ENCODE measurements at regions not wholly inside any gene's neighbourhood (a gene's known extent, or its start where the extent isn't known, plus 50 kb on each side); places are given as distances from the start of the nearest gene placed in this dataset.

- no peak for TF ChIP-seq CTCF (conservative IDR thresholded peaks at IDR 0.05)
- Histone ChIP-seq H3K9ac (ENCODE audit: extremely low read depth, low read length, poor library complexity, severe bottlenecking) (no peak overlapping the region), H3K36me3 (ENCODE audit: control insufficient read depth, insufficient read depth, low read length) (no peaks in the 10 kb centered on the region), H3K27ac (ENCODE audit: low read depth, low read length) (peak overlapping the region; percentile 26), H3K4me3 (ENCODE audit: low read length) (no peak overlapping the region), H3K9me3 (ENCODE audit: control insufficient read depth, low read length) (no peaks in the 10 kb centered on the region), H3K4me1 (ENCODE audit: control insufficient read depth, insufficient read depth, low read length) (no peaks in the 10 kb centered on the region), H3K27me3 (ENCODE audit: control insufficient read depth, insufficient read depth, low read length, poor library complexity, severe bottlenecking) (no peaks in the 10 kb centered on the region)
- H3K4me3 Mint-ChIP-seq: no peak overlapping the region
- no peaks in the 10 kb centered on the region for H3K36me3 Mint-ChIP-seq (ENCODE audit: low read depth)
- no peak overlapping the region for H3K27ac Mint-ChIP-seq
- H3K9me3 Mint-ChIP-seq: no peaks in the 10 kb centered on the region
- no peaks in the 10 kb centered on the region for H3K27me3 Mint-ChIP-seq (ENCODE audit: insufficient read depth)
- WGBS, 2 experiments (ENCODE audit: insufficient coverage in 1 of 2, insufficient read length in 1 of 2): 81 to 82% methylated on average over 7 to 10 of the region's 10 CpGs
- DNase-seq: no peak
- peaks cover 6% of the 10 kb centered on the region for H3K4me1 Mint-ChIP-seq
These were observed 515.2 kb downstream of the REEP3 start for GRCh38 chr10:64036321-64036930.

DNA sequence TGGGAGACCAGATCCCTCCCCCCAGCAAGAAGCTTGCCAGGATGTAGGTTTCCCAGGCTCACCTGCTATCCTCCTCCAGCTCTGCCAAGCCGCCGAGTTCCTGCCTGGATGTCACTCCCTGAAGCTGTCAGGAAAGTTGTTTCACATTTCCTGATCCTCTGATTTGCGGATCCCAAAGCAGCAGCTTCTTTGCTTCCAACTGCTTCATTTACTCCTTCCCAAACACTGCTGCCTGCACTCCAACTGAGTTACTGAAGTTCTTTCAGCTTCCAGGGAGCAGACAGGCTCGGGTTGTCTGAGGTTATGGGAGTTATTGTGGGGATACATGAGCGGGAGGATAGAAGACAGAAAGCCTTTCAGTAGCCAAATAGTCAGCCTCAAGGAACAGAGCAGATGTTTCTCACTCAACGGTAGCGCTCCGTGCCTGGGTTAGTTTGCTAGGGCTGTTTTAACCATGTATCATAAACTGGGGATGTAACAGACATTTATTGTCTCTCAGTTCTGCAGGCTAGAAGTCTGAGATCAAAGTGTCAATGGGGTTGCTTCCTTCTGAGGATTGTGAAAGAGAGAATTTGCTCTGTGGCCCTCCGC is 516.0 kb downstream of the REEP3 start:
- DNase-seq: no peak
- no peak overlapping the region for H3K4me3 ChIP-seq (ENCODE audit: low read length)

DNA sequence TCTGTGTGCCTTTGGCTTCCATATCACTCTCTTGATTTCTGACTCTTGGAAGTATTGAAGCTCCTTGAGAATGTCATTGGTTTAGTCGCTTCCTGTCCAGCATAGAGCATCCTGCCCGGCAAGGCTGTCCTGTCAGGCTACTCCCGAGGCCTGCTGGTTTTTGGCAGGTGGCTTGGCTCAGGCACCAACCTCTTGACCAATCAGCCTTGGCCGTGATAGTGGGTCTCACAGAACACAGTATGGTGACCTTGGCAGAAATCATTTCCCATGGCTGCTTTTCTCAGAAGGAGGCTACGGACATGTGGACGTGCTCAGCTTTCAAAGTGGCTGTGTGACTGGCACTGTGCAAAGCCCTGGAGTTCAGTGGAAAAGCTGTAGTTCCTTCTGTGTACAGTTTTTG is 516.9 kb downstream of the REEP3 start:
- no peak for DNase-seq
- H3K9me3 ChIP-seq (ENCODE audit: control insufficient read depth, low read length): no peaks in the 10 kb centered on the region
- H3K9me3 Mint-ChIP-seq: no peaks in the 10 kb centered on the region
- H3K27me3 Mint-ChIP-seq (ENCODE audit: insufficient read depth): peaks cover 1% of the 10 kb centered on the region
- H3K27ac ChIP-seq (ENCODE audit: low read depth, low read length): no peak overlapping the region
- H3K36me3 ChIP-seq (ENCODE audit: control insufficient read depth, insufficient read depth, low read length): no peaks in the 10 kb centered on the region
- peaks cover 6% of the 10 kb centered on the region for H3K4me1 Mint-ChIP-seq
- no peak overlapping the region for H3K27ac Mint-ChIP-seq
- no peaks in the 10 kb centered on the region for H3K36me3 Mint-ChIP-seq (ENCODE audit: low read depth)
- H3K27me3 ChIP-seq (ENCODE audit: control insufficient read depth, insufficient read depth, low read length, poor library complexity, severe bottlenecking): no peaks in the 10 kb centered on the region
- no peaks in the 10 kb centered on the region for H3K4me1 ChIP-seq (ENCODE audit: control insufficient read depth, insufficient read depth, low read length)
- H3K4me3 ChIP-seq (ENCODE audit: low read length): no peak overlapping the region
- H3K4me3 Mint-ChIP-seq: no peak overlapping the region
- WGBS, 2 experiments (ENCODE audit: insufficient coverage in 1 of 2, insufficient read length in 1 of 2): 86 to 94% methylated on average over 5 to 6 of the region's 6 CpGs
- no peak overlapping the region for H3K9ac ChIP-seq (ENCODE audit: extremely low read depth, low read length, poor library complexity, severe bottlenecking)
- no peak for TF ChIP-seq CTCF (conservative IDR thresholded peaks at IDR 0.05)

More for the DNA sequence above, 516.0 kb downstream of the REEP3 start:
- Mint-ChIP-seq H3K36me3 (ENCODE audit: low read depth) (no peaks in the 10 kb centered on the region), H3K4me1 (peaks cover 6% of the 10 kb centered on the region), H3K4me3 (no peak overlapping the region), H3K9me3 (no peaks in the 10 kb centered on the region), H3K27ac (no peak overlapping the region), H3K27me3 (ENCODE audit: insufficient read depth) (no peaks in the 10 kb centered on the region)
- H3K27ac ChIP-seq (ENCODE audit: low read depth, low read length): peak overlapping the region; percentile 26
- H3K9ac ChIP-seq (ENCODE audit: extremely low read depth, low read length, poor library complexity, severe bottlenecking): no peak overlapping the region
- H3K9me3 ChIP-seq (ENCODE audit: control insufficient read depth, low read length): no peaks in the 10 kb centered on the region
- WGBS, 2 experiments (ENCODE audit: insufficient coverage in 1 of 2, insufficient read length in 1 of 2): 88 to 93% methylated on average over 7 to 9 of the region's 9 CpGs
- no peak for TF ChIP-seq CTCF (conservative IDR thresholded peaks at IDR 0.05)
- H3K27me3 ChIP-seq (ENCODE audit: control insufficient read depth, insufficient read depth, low read length, poor library complexity, severe bottlenecking): no peaks in the 10 kb centered on the region
- no peaks in the 10 kb centered on the region for H3K36me3 ChIP-seq (ENCODE audit: control insufficient read depth, insufficient read depth, low read length)
- H3K4me1 ChIP-seq (ENCODE audit: control insufficient read depth, insufficient read depth, low read length): no peaks in the 10 kb centered on the region
